WERI-Rb-1 (cell line): ENCODE measurements at regions not wholly inside any gene's neighbourhood (a gene's known extent, or its start where the extent isn't known, plus 50 kb on each side); places are given as distances from the start of the nearest gene placed in this dataset.

Experiments used
- DNase-seq: peaks from one replicate; pipeline ENCODE4 v3.0.0-alpha.2; 2020
- H3K27ac ChIP-seq: fragments of 250-450 bp; sonication (Bioruptor Pico); 2 replicates; pipeline ENCODE4 v1.5.1; 2020; ENCODE audit warnings: mild to moderate bottlenecking, moderate library complexity
- H3K27me3 ChIP-seq: fragments of 250-450 bp; sonication (Bioruptor Pico); 2 replicates; pipeline ENCODE4 v1.5.1; 2021; ENCODE audit warnings: mild to moderate bottlenecking, low read depth, moderate library complexity; ENCODE audit not compliant: insufficient read depth, severe bottlenecking
- H3K36me3 ChIP-seq: fragments of 250-450 bp; sonication (Bioruptor Pico); 2 replicates; pipeline ENCODE4 v1.5.1; 2020; ENCODE audit warnings: mild to moderate bottlenecking, moderate library complexity
- H3K4me3 ChIP-seq: 2 replicates; pipeline ENCODE4 v1.5.1; 2011; ENCODE audit warnings: low read depth, mild to moderate bottlenecking, control low read depth, low read length
- H3K9me3 ChIP-seq: fragments of 250-450 bp; sonication (Bioruptor Pico); 2 replicates; pipeline ENCODE4 v1.5.1; 2021; ENCODE audit warnings: mild to moderate bottlenecking, moderate library complexity; ENCODE audit not compliant: severe bottlenecking
- TF ChIP-seq, protein P1 (sequence below): IDR thresholded peaks from 2 replicates; pipeline ENCODE4 v1.5.1; 2011; ENCODE audit warnings: low read depth, mild to moderate bottlenecking, control low read depth, inconsistent platforms, low read length

DNA sequence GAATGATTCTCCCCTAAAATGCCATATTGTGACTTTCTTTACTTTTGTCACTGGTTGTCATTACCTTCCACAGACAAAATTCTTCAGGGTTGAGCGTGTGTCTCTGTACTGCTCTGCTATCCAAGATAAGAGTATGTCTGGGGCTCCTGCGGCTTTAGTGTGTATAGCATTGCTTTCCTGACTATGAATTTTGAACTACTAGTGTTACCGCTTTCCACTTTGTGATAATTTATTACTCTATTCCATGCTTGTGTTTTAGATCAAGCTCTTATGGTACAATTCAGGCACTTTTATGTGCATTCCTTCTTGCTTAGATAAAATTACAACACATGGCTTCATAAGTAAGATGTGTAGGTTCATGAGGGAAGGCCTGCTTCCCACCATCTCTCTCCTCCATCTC, 51.5 kb upstream of the MEF2C start:
- Histone ChIP-seq H3K27ac (no peak overlapping the region), H3K9me3 (no peaks in the 10 kb centered on the region), H3K36me3 (no peaks in the 10 kb centered on the region), H3K4me3 (no peak overlapping the region), H3K27me3 (no peaks in the 10 kb centered on the region)
- TF ChIP-seq, protein P1, sequence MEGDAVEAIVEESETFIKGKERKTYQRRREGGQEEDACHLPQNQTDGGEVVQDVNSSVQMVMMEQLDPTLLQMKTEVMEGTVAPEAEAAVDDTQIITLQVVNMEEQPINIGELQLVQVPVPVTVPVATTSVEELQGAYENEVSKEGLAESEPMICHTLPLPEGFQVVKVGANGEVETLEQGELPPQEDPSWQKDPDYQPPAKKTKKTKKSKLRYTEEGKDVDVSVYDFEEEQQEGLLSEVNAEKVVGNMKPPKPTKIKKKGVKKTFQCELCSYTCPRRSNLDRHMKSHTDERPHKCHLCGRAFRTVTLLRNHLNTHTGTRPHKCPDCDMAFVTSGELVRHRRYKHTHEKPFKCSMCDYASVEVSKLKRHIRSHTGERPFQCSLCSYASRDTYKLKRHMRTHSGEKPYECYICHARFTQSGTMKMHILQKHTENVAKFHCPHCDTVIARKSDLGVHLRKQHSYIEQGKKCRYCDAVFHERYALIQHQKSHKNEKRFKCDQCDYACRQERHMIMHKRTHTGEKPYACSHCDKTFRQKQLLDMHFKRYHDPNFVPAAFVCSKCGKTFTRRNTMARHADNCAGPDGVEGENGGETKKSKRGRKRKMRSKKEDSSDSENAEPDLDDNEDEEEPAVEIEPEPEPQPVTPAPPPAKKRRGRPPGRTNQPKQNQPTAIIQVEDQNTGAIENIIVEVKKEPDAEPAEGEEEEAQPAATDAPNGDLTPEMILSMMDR = no peak
- no peak for DNase-seq
